GM12878 (cell line): ENCODE measurements at regions not wholly inside any gene's neighbourhood (a gene's known extent, or its start where the extent isn't known, plus 50 kb on each side); places are given as distances from the start of the nearest gene placed in this dataset.

Experiments used
- ATAC-seq: fragments of 200-7000 bp; cut with Tn5 transposase; 3 replicates; pipeline ENCODE4 v1.9.1; 2020; ENCODE audit warnings: mild to moderate bottlenecking, moderate library complexity
- BruUV-seq: library from RNA; stranded (reverse); fragments of 400-500 nt; replicated peaks from 2 replicates; lab custom pipeline; 2021; lab: Mats Ljungman, UMichigan
- CTCF ChIA-PET: fragments of 300-600 bp; sonication (Branson Sonifier 250); formaldehyde crosslinking; extraction: SDS; loops from one replicate; lab custom pipeline; 2021; ENCODE audit warnings: inconsistent platforms; lab: Yijun Ruan, JAX
- POLR2A ChIA-PET: fragments of 350-600 bp; formaldehyde crosslinking; extraction: SDS; loops from one replicate; lab custom pipeline; 2021; ENCODE audit warnings: inconsistent platforms; lab: Charles Lee
- RAD21 ChIA-PET: fragments of 300-600 bp; sonication (Branson Sonifier 250); formaldehyde crosslinking; loops from one replicate; lab custom pipeline; 2023; ENCODE audit warnings: antibody characterized with exemption; ENCODE audit not compliant: unreplicated experiment; lab: Charles Lee
- SMC1A ChIA-PET: fragments of 300-600 bp; sonication (Branson Sonifier 250); formaldehyde crosslinking; loops from one replicate; lab custom pipeline; 2023; ENCODE audit not compliant: unreplicated experiment, uncharacterized antibody; lab: Charles Lee
- DNase-seq: peaks from one replicate; pipeline ENCODE4 v3.0.0-alpha.2; 2011; ENCODE audit warnings: low read depth, low spot score
- FAIRE-seq: peaks from 3 replicates; lab custom pipeline; 2011; peaks lifted over from hg19 to GRCh38; lab: Jason Lieb, UNC
- H2AFZ ChIP-seq: 2 replicates; pipeline ENCODE4 v1.6.0; 2011; ENCODE audit warnings: low read depth, low read length, control low read depth; ENCODE audit not compliant: control insufficient read depth
- H3K27ac ChIP-seq: 2 replicates; pipeline ENCODE4 v1.5.1; 2011; ENCODE audit warnings: control low read depth; ENCODE audit not compliant: control insufficient read depth, insufficient read depth
- H3K27me3 ChIP-seq, 2 experiments: replicated peaks in 1 of 2; 2 replicates each; pipeline versions ENCODE4 v1.6.0 to v1.6.1; 2011; ENCODE audit warnings: low read length in 1 of 2; ENCODE audit not compliant: control insufficient read depth in 2 of 2, insufficient read depth in 2 of 2
- H3K36me3 ChIP-seq, 2 experiments: 2 replicates each; pipeline ENCODE4 v1.5.1; 2011; ENCODE audit warnings: low read length in 1 of 2; ENCODE audit not compliant: control insufficient read depth in 2 of 2, insufficient read depth in 2 of 2
- H3K4me1 ChIP-seq: 2 replicates; pipeline ENCODE4 v1.6.1; 2011; ENCODE audit warnings: mild to moderate bottlenecking, low read length, moderate library complexity, mixed read lengths; ENCODE audit not compliant: control insufficient read depth, insufficient read depth
- H3K4me2 ChIP-seq: 2 replicates; pipeline ENCODE4 v1.6.0; 2011; ENCODE audit warnings: control low read depth; ENCODE audit not compliant: control insufficient read depth, insufficient read depth
- H3K4me3 ChIP-seq: fragments of 200-600 bp; sonication (generic); 2 replicates; pipeline ENCODE4 v1.5.1; 2016
- H3K79me2 ChIP-seq: 2 replicates; pipeline ENCODE4 v1.6.0; 2011; ENCODE audit warnings: low read length; ENCODE audit not compliant: control insufficient read depth, insufficient read depth
- H3K9ac ChIP-seq: 2 replicates; pipeline ENCODE4 v1.8.0; 2011; ENCODE audit warnings: low read length, control low read depth, mixed read lengths; ENCODE audit not compliant: control insufficient read depth, insufficient read depth
- H3K9me3 ChIP-seq: replicated peaks from 3 replicates; pipeline ENCODE4 v1.5.1; 2011; ENCODE audit warnings: mild to moderate bottlenecking, low read length; ENCODE audit not compliant: control insufficient read depth, insufficient read depth
- H4K20me1 ChIP-seq: 2 replicates; pipeline ENCODE4 v1.6.0; 2011; ENCODE audit not compliant: control insufficient read depth, insufficient read depth
- CUX1 ChIP-seq: IDR thresholded peaks from 2 replicates; pipeline ENCODE4 v1.6.1; 2012; ENCODE audit warnings: improper control_type of control experiment, low read depth, low read length; ENCODE audit not compliant: insufficient replicate concordance
- E2F4 ChIP-seq: IDR thresholded peaks from 2 replicates; pipeline ENCODE4 v1.6.1; 2012; ENCODE audit warnings: low read depth, low read length, improper control_type of control experiment
- E2F8 ChIP-seq: fragments of 450-650 bp; IDR thresholded peaks from 2 replicates; pipeline ENCODE4 v1.6.1; 2018; ENCODE audit warnings: mild to moderate bottlenecking, low read depth, moderate library complexity; ENCODE audit not compliant: partially characterized antibody
- GABPA ChIP-seq: IDR thresholded peaks from 2 replicates; pipeline ENCODE4 v1.6.1; 2014; ENCODE audit warnings: antibody characterized with exemption, low read depth, mild to moderate bottlenecking, inconsistent platforms
- IKZF1 ChIP-seq: fragments of 450-650 bp; conservative IDR thresholded peaks from 2 replicates; pipeline ENCODE4 v1.6.1; 2017; ENCODE audit warnings: antibody characterized with exemption, mild to moderate bottlenecking
- SMAD1 ChIP-seq: fragments of 450-650 bp; IDR thresholded peaks from 2 replicates; pipeline ENCODE4 v1.6.1; 2018; ENCODE audit warnings: mild to moderate bottlenecking, low read depth; ENCODE audit not compliant: partially characterized antibody
- SPI1 ChIP-seq: IDR thresholded peaks from 2 replicates; pipeline ENCODE4 v1.6.1; 2011; ENCODE audit warnings: low read depth, mild to moderate bottlenecking, low read length, moderate library complexity, borderline replicate concordance; ENCODE audit not compliant: insufficient read depth
- SRF ChIP-seq, 2 experiments: IDR thresholded peaks; 2 replicates each; pipeline ENCODE4 v1.6.1; 2011; ENCODE audit warnings: low read depth in 2 of 2, low read length in 2 of 2, mild to moderate bottlenecking in 1 of 2, moderate library complexity in 1 of 2
- ZBTB4 ChIP-seq: fragments of 450-650 bp; formaldehyde crosslinking; IDR thresholded peaks from 2 replicates; pipeline ENCODE4 v1.4.0; 2022; ENCODE audit warnings: mild to moderate bottlenecking, moderate library complexity
- WGBS: methylation state at CpG from one replicate; pipeline ENCODE4 v1.1.6; 2016; ENCODE audit warnings: low lambda C conversion rate; ENCODE audit not compliant: insufficient replicate concordance, insufficient coverage; ENCODE audit errors: missing lambda C conversion rate; 5-methylcytosine and 5-hydroxymethylcytosine counted together
- in situ Hi-C: fragments of 300-500 bp; cut with MboI; formaldehyde crosslinking; loops from 9 replicates; pipeline ENCODE4 v1.14.3; 2018; ENCODE audit warnings: mixed read lengths
- intact Hi-C: fragments of 100-400 bp; cut with micrococcal nuclease; formaldehyde crosslinking; loops from one replicate; pipeline ENCODE4 v1.14.2; 2022; ENCODE audit not compliant: unreplicated experiment

GRCh38 chr15:54854667-54855066, 342.1 kb downstream of the RSL24D1 start:
- Histone ChIP-seq H3K27me3 (no peaks in the 10 kb centered on the region), H3K4me1 (no peaks in the 10 kb centered on the region), H2AFZ (no peak overlapping the region), H3K27ac (no peak overlapping the region), H3K36me3 (no peaks in the 10 kb centered on the region), H3K79me2 (no peaks in the 10 kb centered on the region), H3K9me3 (peaks cover 3% of the 10 kb centered on the region; the same call in 1 of the 3 replicates), H3K4me2 (no peak overlapping the region), H3K4me3 (no peak overlapping the region), H4K20me1 (no peaks in the 10 kb centered on the region), H3K9ac (no peak overlapping the region)
- no peak for DNase-seq
- ChIA-PET POLR2A (no interaction called here), SMC1A (interaction anchor here (1.4 kb wide), 1 partner anchor 11 kb away, joined by 4 read pairs; no protein-coding TSS in a partner anchor), CTCF (no interaction called here), RAD21 (no interaction called here)
- 36% methylated on average over 1 of the region's 1 CpG for WGBS
- intact Hi-C loops, result no loop called here
- no peak for FAIRE-seq
- ATAC-seq, result no peak
- no TSS peak for BruUV-seq
- in situ Hi-C loops, result no loop called here
- TF ChIP-seq E2F4 (no peak), GABPA (no peak), SMAD1 (no peak), CUX1 (no peak), IKZF1 (no peak), ZBTB4 (CRISPR knock-in tag) (no peak), E2F8 (no peak), SRF (IDR thresholded peaks at IDR 0.05; ENCODE audit: low read depth in 2 of 2, low read length in 2 of 2) (no peak), SPI1 (no peak)
